ENCODE measurements at regions not wholly inside any gene's neighbourhood (a gene's known extent, or its start where the extent isn't known, plus 50 kb on each side); places are given as distances from the start of the nearest gene placed in this dataset.

GRCh38 chr3:187909866-187910265 lies 164.6 kb upstream of the BCL6 start:
- CTCF ChIA-PET: interaction anchor here (1.2 kb wide), 1 partner anchor 10 kb away, joined by 3 read pairs; no protein-coding TSS in a partner anchor
- TF ChIP-seq ELK1 (IDR thresholded peaks at IDR 0.05; ENCODE audit: low read depth, low read length) (no peak), ESRRA (IDR thresholded peaks at IDR 0.05; ENCODE audit: borderline replicate concordance, low read length) (no peak), KDM5A (IDR thresholded peaks at IDR 0.05) (no peak), PBX3 (IDR thresholded peaks at IDR 0.05) (no peak), CBX2 (IDR thresholded peaks at IDR 0.05; ENCODE audit: borderline replicate concordance, low read depth) (no peak), HDAC2 (IDR thresholded peaks at IDR 0.05) (no peak), E2F6 (IDR thresholded peaks at IDR 0.05; ENCODE audit: borderline replicate concordance, low read depth) (no peak), JUN (IDR thresholded peaks at IDR 0.05) (no peak), CEBPB (IDR thresholded peaks at IDR 0.05) (no peak)
- Histone ChIP-seq H3K27ac (no peak overlapping the region), H3K4me2 (no peak overlapping the region), H3K9me3 (no peaks in the 10 kb centered on the region), H3K4me3 (no peak overlapping the region), H3K4me1 (peaks cover 24% of the 10 kb centered on the region)
- POLR2A ChIA-PET: no interaction called here
- FAIRE-seq (no peak), DNase-seq (ENCODE audit: low read depth in 1 of 2, low spot score in 1 of 2) (no peak), ATAC-seq (no peak)

GRCh38 chr3:187912007-187912406 lies 166.7 kb upstream of the BCL6 start:
- CTCF ChIA-PET: no interaction called here
- FAIRE-seq (no peak), DNase-seq (ENCODE audit: low read depth in 1 of 2, low spot score in 1 of 2) (no peak), ATAC-seq (no peak)
- Histone ChIP-seq H3K4me2 (no peak overlapping the region), H3K9me3 (no peaks in the 10 kb centered on the region), H3K27ac (no peak overlapping the region), H3K4me3 (no peak overlapping the region), H3K4me1 (peaks cover 34% of the 10 kb centered on the region)
- 89% methylated on average over 3 of the region's 3 CpGs for WGBS (ENCODE audit: missing lambda C conversion rate)
- POLR2A ChIA-PET: no interaction called here
- no peak for TF ChIP-seq MAX (IDR thresholded peaks at IDR 0.05)
- TF ChIP-seq FOSL2 (IDR thresholded peaks at IDR 0.05): no peak
- no peak for TF ChIP-seq FOSL2 (CRISPR knock-in tag; IDR thresholded peaks at IDR 0.05)
- TF ChIP-seq CBX8 (IDR thresholded peaks at IDR 0.05): no peak
- TF ChIP-seq SREBF2 (IDR thresholded peaks at IDR 0.05): no peak
- TF ChIP-seq MAFK (IDR thresholded peaks at IDR 0.05; ENCODE audit: partially characterized antibody): no peak
- no peak for TF ChIP-seq TP53 (CRISPR knock-in tag; IDR thresholded peaks at IDR 0.05)

- peak overlapping the region; percentile 66 to 67 for H3K27ac ChIP-seq
- FAIRE-seq (no peak), ATAC-seq (peak; percentile 86 to 88), DNase-seq (ENCODE audit: low read depth in 1 of 2, low spot score in 1 of 2) (peak; percentile 8 to 74)
- peak overlapping the region; percentile 67 for H3K4me2 ChIP-seq
- H3K9me3 ChIP-seq: no peaks in the 10 kb centered on the region
- TF ChIP-seq GATA3 (IDR thresholded peaks at IDR 0.05; ENCODE audit: borderline replicate concordance) (peak; percentile 77), CBX8 (IDR thresholded peaks at IDR 0.05) (no peak), MAX (IDR thresholded peaks at IDR 0.05) (peak; percentile 48; the same call in 1 of the 2 replicates), MAZ (IDR thresholded peaks at IDR 0.05; ENCODE audit: borderline replicate concordance, low read depth, low read length) (no peak), FOSL2 (IDR thresholded peaks at IDR 0.05) (0 out of 2 replicates have a peak, but pooled peaks have one; percentile 23), FOSL2 (CRISPR knock-in tag; IDR thresholded peaks at IDR 0.05) (peak; percentile 74), RAD21 (conservative IDR thresholded peaks at IDR 0.05 in 1 of 2, IDR thresholded peaks at IDR 0.05 in 1 of 2) (0 out of 5 replicates have a peak, but pooled peaks of 1 of the 2 experiments have one; percentile 7), JUNB (IDR thresholded peaks at IDR 0.05) (peak; percentile 30; the same call in 1 of the 2 replicates), HOXB5 (CRISPR knock-in tag; IDR thresholded peaks at IDR 0.05) (no peak), SMC3 (IDR thresholded peaks at IDR 0.05) (0 out of 3 replicates have a peak, but pooled peaks have one; percentile 19)
- peaks cover 44% of the 10 kb centered on the region for H3K4me1 ChIP-seq
- H3K4me3 ChIP-seq: no peak overlapping the region
- CTCF ChIA-PET: no interaction called here
- WGBS (ENCODE audit: missing lambda C conversion rate): 12% methylated on average over 2 of the region's 2 CpGs
- POLR2A ChIA-PET: no interaction called here
These were observed 168.4 kb upstream of the BCL6 start for GRCh38 chr3:187913617-187914033.

Measured in A549 (cell line).